H1 (cell line): ENCODE measurements at regions not wholly inside any gene's neighbourhood (a gene's known extent, or its start where the extent isn't known, plus 50 kb on each side); places are given as distances from the start of the nearest gene placed in this dataset.

Experiments used
- CTCF ChIA-PET: fragments of 300-600 bp; sonication (Branson Sonifier 250); formaldehyde crosslinking; loops from one replicate; lab custom pipeline; 2021; ENCODE audit not compliant: partially characterized antibody; lab: Charles Lee
- POLR2A ChIA-PET: fragments of 300-600 bp; sonication (Branson Sonifier 250); formaldehyde crosslinking; loops from one replicate; lab custom pipeline; 2021; ENCODE audit warnings: inconsistent platforms; ENCODE audit not compliant: partially characterized antibody; lab: Charles Lee
- DNase-seq, 2 experiments: peaks; one replicate each; pipeline versions ENCODE4 v3.0.0 to v3.0.0-alpha.2; 2010 to 2022; ENCODE audit warnings: low spot score in 2 of 2, low read depth in 1 of 2, mixed read lengths in 1 of 2
- FAIRE-seq: peaks from 2 replicates; lab custom pipeline; 2011; peaks lifted over from hg19 to GRCh38; lab: Jason Lieb, UNC
- H2AFZ ChIP-seq: 2 replicates; pipeline ENCODE4 v1.8.1; 2012; ENCODE audit warnings: low read length, inconsistent platforms
- H2AK5ac ChIP-seq: 2 replicates; pipeline ENCODE4 v1.6.1; 2013; ENCODE audit warnings: low read depth, low read length
- H2BK120ac ChIP-seq: replicated peaks from 2 replicates; pipeline ENCODE3; 2013; ENCODE audit warnings: low read depth, low read length, inconsistent platforms
- H2BK12ac ChIP-seq: 2 replicates; pipeline ENCODE4 v1.6.1; 2013; ENCODE audit warnings: low read depth, low read length
- H2BK15ac ChIP-seq: 2 replicates; pipeline ENCODE4 v1.6.1; 2013; ENCODE audit warnings: low read length
- H2BK20ac ChIP-seq: 2 replicates; pipeline ENCODE4 v1.6.1; 2013; ENCODE audit warnings: low read length
- H2BK5ac ChIP-seq: 2 replicates; pipeline ENCODE4 v1.6.1; 2013; ENCODE audit warnings: low read depth, low read length
- H3K14ac ChIP-seq: 2 replicates; pipeline ENCODE4 v1.6.1; 2013; ENCODE audit warnings: inconsistent platforms; ENCODE audit not compliant: insufficient read length
- H3K18ac ChIP-seq: 2 replicates; pipeline ENCODE4 v1.6.1; 2013; ENCODE audit warnings: low read length; ENCODE audit errors: extremely low read depth
- H3K23ac ChIP-seq: 2 replicates; pipeline ENCODE4 v1.6.1; 2013; ENCODE audit warnings: inconsistent platforms; ENCODE audit not compliant: insufficient read length
- H3K23me2 ChIP-seq: 2 replicates; pipeline ENCODE4 v1.6.1; 2013; ENCODE audit warnings: low read depth, low read length
- H3K27ac ChIP-seq: 2 replicates; pipeline ENCODE4 v1.6.1; 2011; ENCODE audit warnings: low read depth, low read length, inconsistent platforms
- H3K27me3 ChIP-seq, 4 experiments: replicated peaks in 1 of 4; 1 replicate in 1 of 4; 2 replicates in 3 of 4; pipeline versions ENCODE4 v1.6.1 to v1.8.1; 2011 to 2013; ENCODE audit warnings: low read length in 3 of 4, mild to moderate bottlenecking in 3 of 4, inconsistent platforms in 2 of 4, mixed read lengths in 2 of 4, moderate library complexity in 1 of 4; ENCODE audit not compliant: control insufficient read depth in 3 of 4, insufficient read depth in 3 of 4; ENCODE audit errors: extremely low read depth in 1 of 4
- H3K36me3 ChIP-seq, 4 experiments: 2 replicates each; pipeline versions ENCODE4 v1.6.1 to v1.8.1; 2011 to 2013; ENCODE audit warnings: mild to moderate bottlenecking in 4 of 4, low read length in 3 of 4, moderate library complexity in 2 of 4, control low read depth in 1 of 4, inconsistent platforms in 1 of 4; ENCODE audit not compliant: insufficient read depth in 4 of 4, control insufficient read depth in 2 of 4
- H3K4ac ChIP-seq: replicated peaks from 2 replicates; pipeline ENCODE3; 2013; ENCODE audit warnings: low read length, low read depth, mixed read lengths, inconsistent platforms; ENCODE audit not compliant: insufficient read length
- H3K4me1 ChIP-seq, 4 experiments: replicated peaks in 1 of 4; 1 replicate in 1 of 4; 2 replicates in 3 of 4; pipeline versions ENCODE4 v1.6.1 to v1.8.1; 2011 to 2013; ENCODE audit warnings: low read length in 3 of 4, inconsistent platforms in 2 of 4, mixed read lengths in 1 of 4; ENCODE audit not compliant: insufficient read depth in 4 of 4, control insufficient read depth in 3 of 4
- H3K4me2 ChIP-seq, 2 experiments: 2 replicates each; pipeline versions ENCODE4 v1.6.1 to v1.8.1; 2011 to 2013; ENCODE audit warnings: low read depth in 2 of 2, low read length in 2 of 2, control low read depth in 1 of 2, inconsistent platforms in 1 of 2, mild to moderate bottlenecking in 1 of 2; ENCODE audit not compliant: insufficient read depth in 1 of 2
- H3K4me3 ChIP-seq, 4 experiments: fragments of 200-600, 300-600 bp in 1 of 4; sonication (generic), shearing (Covaris generic), sonication (Bioruptor Twin) in 1 of 4; 2 replicates each; pipeline versions ENCODE4 v1.5.1 to v1.8.1; 2011 to 2016; ENCODE audit warnings: low read length in 4 of 4, low read depth in 3 of 4, control low read depth in 2 of 4, inconsistent platforms in 2 of 4, mild to moderate bottlenecking in 2 of 4, mixed read lengths in 1 of 4, moderate library complexity in 1 of 4; ENCODE audit not compliant: insufficient read depth in 2 of 4; ENCODE audit errors: extremely low read depth in 1 of 4
- H3K56ac ChIP-seq: replicated peaks from 2 replicates; pipeline ENCODE3; 2013; ENCODE audit warnings: low read depth, mild to moderate bottlenecking, mixed read lengths, low read length, inconsistent platforms; ENCODE audit not compliant: insufficient read length
- H3K79me1 ChIP-seq: 2 replicates; pipeline ENCODE4 v1.6.1; 2013; ENCODE audit warnings: low read depth, low read length, control low read depth
- H3K79me2 ChIP-seq, 2 experiments: 2 replicates each; pipeline versions ENCODE4 v1.6.1 to v1.8.1; 2012 to 2013; ENCODE audit warnings: low read length in 2 of 2, mild to moderate bottlenecking in 2 of 2, inconsistent platforms in 1 of 2; ENCODE audit not compliant: insufficient read depth in 2 of 2, control insufficient read depth in 1 of 2
- H3K9ac ChIP-seq, 4 experiments: replicated peaks in 1 of 4; 1 replicate in 1 of 4; 2 replicates in 3 of 4; pipeline versions ENCODE4 v1.6.1 to v1.8.1; 2011 to 2013; ENCODE audit warnings: low read depth in 3 of 4, low read length in 3 of 4, control low read depth in 2 of 4, mild to moderate bottlenecking in 2 of 4, moderate library complexity in 2 of 4, inconsistent platforms in 1 of 4; ENCODE audit errors: extremely low read depth in 1 of 4
- H3K9me3 ChIP-seq, 2 experiments: 2 replicates each; pipeline versions ENCODE4 v1.6.1 to v1.8.1; 2012 to 2013; ENCODE audit warnings: mild to moderate bottlenecking in 2 of 2, moderate library complexity in 2 of 2, control low read depth in 1 of 2, inconsistent platforms in 1 of 2, low read depth in 1 of 2, low read length in 1 of 2, mixed read lengths in 1 of 2; ENCODE audit not compliant: insufficient read depth in 2 of 2
- H4K20me1 ChIP-seq, 2 experiments: replicated peaks in 1 of 2; 2 replicates each; pipeline versions ENCODE3 to v1.8.1; 2011 to 2013; ENCODE audit warnings: inconsistent platforms in 2 of 2, low read length in 2 of 2, mild to moderate bottlenecking in 1 of 2; ENCODE audit not compliant: insufficient read depth in 2 of 2, control insufficient read depth in 1 of 2
- H4K5ac ChIP-seq: 2 replicates; pipeline ENCODE4 v1.6.1; 2013; ENCODE audit warnings: low read length, low read depth, mixed read lengths, inconsistent platforms; ENCODE audit not compliant: insufficient read length
- H4K8ac ChIP-seq: 2 replicates; pipeline ENCODE4 v1.8.0; 2013; ENCODE audit warnings: mild to moderate bottlenecking, moderate library complexity, low read length, inconsistent platforms; ENCODE audit not compliant: insufficient read depth; ENCODE audit errors: extremely low read depth
- H4K91ac ChIP-seq: replicated peaks from 2 replicates; pipeline ENCODE3; 2013; ENCODE audit warnings: low read length, mixed read lengths, inconsistent platforms; ENCODE audit not compliant: insufficient read length
- CBX8 ChIP-seq: fragments of 300-800, 300-1000 bp; sonication (generic); IDR thresholded peaks from 2 replicates; pipeline ENCODE4 v1.7.1; 2016; ENCODE audit warnings: low read depth, low read length, borderline replicate concordance
- CEBPB ChIP-seq: IDR thresholded peaks from 2 replicates; pipeline ENCODE4 v1.6.1; 2012; ENCODE audit warnings: low read depth, low read length
- CHD1 ChIP-seq: IDR thresholded peaks from 2 replicates; pipeline ENCODE4 v1.6.1; 2012; ENCODE audit warnings: low read depth, low read length, improper control_type of control experiment
- EZH2 ChIP-seq: fragments of 200-600 bp; sonication (generic); IDR thresholded peaks from 2 replicates; pipeline ENCODE4 v1.7.1; 2012; ENCODE audit warnings: low read depth, mild to moderate bottlenecking, moderate library complexity, low read length, inconsistent platforms; ENCODE audit not compliant: severe bottlenecking
- GTF2F1 ChIP-seq: IDR thresholded peaks from 2 replicates; pipeline ENCODE4 v1.6.1; 2012; ENCODE audit warnings: low read depth, low read length, improper control_type of control experiment, borderline replicate concordance
- POLR2AphosphoS5 ChIP-seq: IDR thresholded peaks from 2 replicates; pipeline ENCODE4 v1.6.1; 2011; ENCODE audit warnings: low read depth, low read length
- SIX5 ChIP-seq: IDR thresholded peaks from 2 replicates; pipeline ENCODE4 v1.6.1; 2011; ENCODE audit warnings: mild to moderate bottlenecking, low read depth, low read length
- WGBS, 2 experiments: shearing (Covaris generic) in 1 of 2; methylation state at CpG; one replicate each; pipeline versions ENCODE4 v1.1.6 to v1.1.7; 2013 to 2015; ENCODE audit warnings: low lambda C conversion rate in 2 of 2, mixed read lengths in 2 of 2, inconsistent platforms in 1 of 2, low coverage in 1 of 2, missing lambda C conversion rate in 1 of 2; ENCODE audit not compliant: insufficient replicate concordance in 2 of 2, insufficient coverage in 1 of 2, insufficient read length in 1 of 2; ENCODE audit errors: extremely low coverage in 1 of 2, missing lambda C conversion rate in 1 of 2; 5-methylcytosine and 5-hydroxymethylcytosine counted together
- TF ChIP-seq, protein P1 (sequence below): IDR thresholded peaks from 2 replicates; pipeline ENCODE4 v1.6.1; 2012; ENCODE audit warnings: inconsistent platforms

DNA sequence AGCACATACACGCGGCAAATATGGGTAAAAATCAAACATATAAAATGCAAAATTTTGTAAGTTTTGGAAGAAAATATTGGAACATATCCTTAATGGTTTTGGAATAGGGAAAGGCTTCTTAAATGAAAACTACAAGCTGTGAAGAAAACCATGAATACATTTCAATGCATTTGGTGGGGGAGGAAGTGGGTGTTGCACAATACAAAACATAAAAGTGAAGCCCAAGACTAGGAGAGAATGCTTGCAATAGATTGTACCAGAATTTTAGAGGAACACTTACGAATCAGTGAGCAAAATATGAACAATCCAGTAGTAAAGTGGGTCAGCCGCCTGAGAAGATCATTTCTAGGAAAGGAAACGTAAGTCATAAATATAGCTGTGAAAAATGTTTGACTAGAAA is 322.6 kb upstream of the MKI67 start:
- H2BK15ac ChIP-seq = no peak overlapping the region
- no peak overlapping the region for H3K14ac ChIP-seq
- no peak overlapping the region for H4K5ac ChIP-seq
- no peak overlapping the region for H3K18ac ChIP-seq
- no peak for FAIRE-seq
- H3K9me3 ChIP-seq = no peaks in the 10 kb centered on the region
- 90% methylated on average over 5 of the region's 5 CpGs; no CpG with 5 or more reads in 1 of the 2 experiments for WGBS, 2 experiments
- H3K4me3 ChIP-seq = no peak overlapping the region
- H3K79me2 ChIP-seq = no peaks in the 10 kb centered on the region
- H3K56ac ChIP-seq = no peak overlapping the region
- H3K23ac ChIP-seq = no peak overlapping the region
- no peak overlapping the region for H3K4me2 ChIP-seq
- H2BK5ac ChIP-seq = no peak overlapping the region
- H2BK12ac ChIP-seq = no peak overlapping the region
- H3K79me1 ChIP-seq = no peaks in the 10 kb centered on the region
- no peaks in the 10 kb centered on the region for H3K27me3 ChIP-seq
- ChIA-PET CTCF (interaction anchor here (1.2 kb wide), 1 partner anchor 15 kb away, joined by 4 read pairs; no protein-coding TSS in a partner anchor), POLR2A (no interaction called here)
- no peaks in the 10 kb centered on the region for H3K23me2 ChIP-seq
- H3K9ac ChIP-seq = no peak overlapping the region
- no peak overlapping the region for H4K91ac ChIP-seq
- H2BK20ac ChIP-seq = no peak overlapping the region
- no peaks in the 10 kb centered on the region for H4K20me1 ChIP-seq
- H3K4ac ChIP-seq = no peak overlapping the region
- no peak for DNase-seq
- H2AK5ac ChIP-seq = no peak overlapping the region
- H3K27ac ChIP-seq = no peak overlapping the region
- H3K36me3 ChIP-seq = no peaks in the 10 kb centered on the region
- peak; percentile 52; the same call in 1 of the 2 replicates for TF ChIP-seq CEBPB
- TF ChIP-seq, protein P1, sequence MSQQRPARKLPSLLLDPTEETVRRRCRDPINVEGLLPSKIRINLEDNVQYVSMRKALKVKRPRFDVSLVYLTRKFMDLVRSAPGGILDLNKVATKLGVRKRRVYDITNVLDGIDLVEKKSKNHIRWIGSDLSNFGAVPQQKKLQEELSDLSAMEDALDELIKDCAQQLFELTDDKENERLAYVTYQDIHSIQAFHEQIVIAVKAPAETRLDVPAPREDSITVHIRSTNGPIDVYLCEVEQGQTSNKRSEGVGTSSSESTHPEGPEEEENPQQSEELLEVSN = no peak
- no peak for TF ChIP-seq EZH2
- TF ChIP-seq CHD1 = no peak
- TF ChIP-seq CBX8 = no peak
- TF ChIP-seq POLR2AphosphoS5 = no peak
- TF ChIP-seq GTF2F1 = no peak
- TF ChIP-seq SIX5 = no peak
- H4K8ac ChIP-seq = no peak overlapping the region
- no peaks in the 10 kb centered on the region for H3K4me1 ChIP-seq
- no peak overlapping the region for H2AFZ ChIP-seq
- no peak overlapping the region for H2BK120ac ChIP-seq
